WERI-Rb-1 (cell line): ENCODE measurements at regions not wholly inside any gene's neighbourhood (a gene's known extent, or its start where the extent isn't known, plus 50 kb on each side); places are given as distances from the start of the nearest gene placed in this dataset.

Experiments
- DNase-seq: peaks from one replicate; pipeline ENCODE4 v3.0.0-alpha.2; 2020
- H3K27ac ChIP-seq: fragments of 250-450 bp; sonication (Bioruptor Pico); 2 replicates; pipeline ENCODE4 v1.5.1; 2020; ENCODE audit warnings: mild to moderate bottlenecking, moderate library complexity
- H3K27me3 ChIP-seq: fragments of 250-450 bp; sonication (Bioruptor Pico); 2 replicates; pipeline ENCODE4 v1.5.1; 2021; ENCODE audit warnings: mild to moderate bottlenecking, low read depth, moderate library complexity; ENCODE audit not compliant: insufficient read depth, severe bottlenecking
- H3K36me3 ChIP-seq: fragments of 250-450 bp; sonication (Bioruptor Pico); 2 replicates; pipeline ENCODE4 v1.5.1; 2020; ENCODE audit warnings: mild to moderate bottlenecking, moderate library complexity
- H3K4me3 ChIP-seq: 2 replicates; pipeline ENCODE4 v1.5.1; 2011; ENCODE audit warnings: low read depth, mild to moderate bottlenecking, control low read depth, low read length
- H3K9me3 ChIP-seq: fragments of 250-450 bp; sonication (Bioruptor Pico); 2 replicates; pipeline ENCODE4 v1.5.1; 2021; ENCODE audit warnings: mild to moderate bottlenecking, moderate library complexity; ENCODE audit not compliant: severe bottlenecking
- TF ChIP-seq, protein P1 (sequence below): IDR thresholded peaks from 2 replicates; pipeline ENCODE4 v1.5.1; 2011; ENCODE audit warnings: low read depth, mild to moderate bottlenecking, control low read depth, inconsistent platforms, low read length

DNA sequence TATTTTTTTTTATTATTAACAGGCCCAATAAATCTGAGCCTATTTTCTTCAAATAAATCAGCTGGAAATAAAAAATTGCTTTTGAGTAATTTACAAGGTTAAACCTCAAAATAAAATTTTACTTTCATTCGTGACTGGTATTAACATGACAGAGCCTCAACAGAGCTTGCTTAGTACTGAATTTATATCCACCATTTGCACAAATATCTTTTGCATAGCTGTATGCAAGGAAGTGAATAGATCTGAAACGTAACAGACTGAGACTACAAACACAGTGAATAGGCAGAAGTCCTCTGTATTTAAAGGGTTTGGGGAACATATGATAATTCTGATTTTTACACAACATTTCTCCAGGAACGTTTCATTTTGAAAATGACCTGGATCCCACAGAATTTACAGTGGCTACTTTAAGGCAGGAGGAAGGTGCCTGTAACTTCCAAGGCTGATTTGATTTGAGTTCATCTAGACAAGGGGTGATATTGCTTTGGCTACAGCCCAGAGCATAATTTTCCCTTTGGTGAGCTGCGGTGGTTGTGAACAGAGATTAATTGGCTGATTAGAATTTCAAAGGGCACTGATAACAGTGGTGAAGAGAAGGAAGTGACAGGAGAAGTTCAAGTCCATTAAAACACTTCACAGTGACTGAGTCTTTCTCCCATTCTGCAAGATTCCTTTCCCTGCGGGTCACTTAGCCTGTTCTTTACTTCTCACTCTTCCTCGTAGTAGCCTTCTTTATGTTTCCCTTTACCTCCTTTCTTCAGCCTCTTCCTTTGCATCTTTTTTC, 121.2 kb upstream of the SASH1 start:
- TF ChIP-seq, protein P1, sequence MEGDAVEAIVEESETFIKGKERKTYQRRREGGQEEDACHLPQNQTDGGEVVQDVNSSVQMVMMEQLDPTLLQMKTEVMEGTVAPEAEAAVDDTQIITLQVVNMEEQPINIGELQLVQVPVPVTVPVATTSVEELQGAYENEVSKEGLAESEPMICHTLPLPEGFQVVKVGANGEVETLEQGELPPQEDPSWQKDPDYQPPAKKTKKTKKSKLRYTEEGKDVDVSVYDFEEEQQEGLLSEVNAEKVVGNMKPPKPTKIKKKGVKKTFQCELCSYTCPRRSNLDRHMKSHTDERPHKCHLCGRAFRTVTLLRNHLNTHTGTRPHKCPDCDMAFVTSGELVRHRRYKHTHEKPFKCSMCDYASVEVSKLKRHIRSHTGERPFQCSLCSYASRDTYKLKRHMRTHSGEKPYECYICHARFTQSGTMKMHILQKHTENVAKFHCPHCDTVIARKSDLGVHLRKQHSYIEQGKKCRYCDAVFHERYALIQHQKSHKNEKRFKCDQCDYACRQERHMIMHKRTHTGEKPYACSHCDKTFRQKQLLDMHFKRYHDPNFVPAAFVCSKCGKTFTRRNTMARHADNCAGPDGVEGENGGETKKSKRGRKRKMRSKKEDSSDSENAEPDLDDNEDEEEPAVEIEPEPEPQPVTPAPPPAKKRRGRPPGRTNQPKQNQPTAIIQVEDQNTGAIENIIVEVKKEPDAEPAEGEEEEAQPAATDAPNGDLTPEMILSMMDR, result no peak
- DNase-seq, result no peak
- Histone ChIP-seq H3K9me3 (no peaks in the 10 kb centered on the region), H3K27ac (no peak overlapping the region), H3K36me3 (no peaks in the 10 kb centered on the region), H3K27me3 (no peaks in the 10 kb centered on the region), H3K4me3 (no peak overlapping the region)

DNA sequence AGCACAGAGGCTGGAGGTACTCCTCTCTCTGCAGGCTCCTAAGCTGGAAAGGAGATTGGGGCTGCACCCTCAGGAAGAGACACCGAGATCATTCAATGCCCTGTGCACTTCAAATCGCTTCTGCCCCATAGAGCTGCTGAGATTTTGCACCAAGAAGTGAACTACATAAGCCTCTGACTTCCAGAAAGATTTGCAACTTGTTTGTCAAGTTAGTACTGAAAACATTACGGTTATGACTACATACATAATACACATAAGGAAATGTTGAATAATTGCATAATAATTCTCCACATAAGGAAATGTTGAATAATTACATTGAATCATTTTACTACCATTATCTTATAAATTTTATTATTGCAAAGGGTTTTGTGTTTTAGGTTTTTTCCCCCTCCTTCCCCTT, 120.3 kb upstream of the SASH1 start:
- Histone ChIP-seq H3K9me3 (no peaks in the 10 kb centered on the region), H3K27me3 (no peaks in the 10 kb centered on the region), H3K36me3 (no peaks in the 10 kb centered on the region), H3K4me3 (no peak overlapping the region), H3K27ac (no peak overlapping the region)
- no peak for DNase-seq
- TF ChIP-seq, protein P1, result no peak

DNA sequence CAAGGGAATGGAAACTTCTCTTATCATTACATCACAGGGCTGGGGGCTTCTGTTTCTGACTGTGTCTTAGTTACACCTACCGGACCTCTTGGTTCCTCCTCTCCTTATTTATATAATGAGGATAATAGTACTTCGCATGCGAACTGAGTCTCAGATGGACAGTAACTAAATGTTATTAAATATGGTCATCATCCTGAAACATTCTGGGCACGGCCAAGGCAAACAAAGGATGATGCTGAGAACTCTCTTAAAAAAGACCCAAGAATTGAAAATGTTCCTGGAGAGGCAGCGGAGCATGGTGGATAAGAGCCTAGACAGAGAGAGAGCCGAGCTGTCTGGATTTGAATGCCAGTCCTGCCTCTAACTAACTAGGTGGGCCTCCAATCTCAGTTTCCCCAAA, 119.8 kb upstream of the SASH1 start:
- H3K27me3 ChIP-seq, result no peaks in the 10 kb centered on the region

DNA sequence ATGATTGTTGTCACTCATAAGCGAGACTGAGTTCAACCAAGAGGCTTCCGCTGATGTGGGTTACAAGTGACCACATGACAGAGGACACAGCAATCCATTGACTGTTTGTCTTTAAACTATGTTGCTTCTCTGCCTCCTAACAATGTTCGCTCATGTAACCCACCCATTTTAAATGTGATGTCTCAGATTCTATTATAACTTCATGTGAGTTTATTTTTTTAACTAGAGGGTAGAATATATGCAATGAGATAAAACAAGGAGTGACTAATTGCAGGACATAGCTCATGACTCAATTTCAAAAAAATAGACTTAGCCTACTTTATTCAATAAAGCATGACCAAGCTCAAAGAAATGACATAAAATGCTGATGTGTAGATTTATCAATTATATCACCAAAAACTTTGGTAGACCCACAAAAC, 119.2 kb upstream of the SASH1 start:
- H3K27ac ChIP-seq, result no peak overlapping the region
- no peaks in the 10 kb centered on the region for H3K9me3 ChIP-seq
- H3K4me3 ChIP-seq, result no peak overlapping the region
- DNase-seq, result no peak
- TF ChIP-seq, protein P1, result no peak
- H3K36me3 ChIP-seq, result no peaks in the 10 kb centered on the region
- H3K27me3 ChIP-seq, result no peaks in the 10 kb centered on the region

More for the DNA sequence above, 119.8 kb upstream of the SASH1 start:
- no peak overlapping the region for H3K4me3 ChIP-seq
- TF ChIP-seq, protein P1, result no peak
- H3K9me3 ChIP-seq, result no peaks in the 10 kb centered on the region
- no peak for DNase-seq
- no peak overlapping the region for H3K27ac ChIP-seq
- H3K36me3 ChIP-seq, result no peaks in the 10 kb centered on the region

DNA sequence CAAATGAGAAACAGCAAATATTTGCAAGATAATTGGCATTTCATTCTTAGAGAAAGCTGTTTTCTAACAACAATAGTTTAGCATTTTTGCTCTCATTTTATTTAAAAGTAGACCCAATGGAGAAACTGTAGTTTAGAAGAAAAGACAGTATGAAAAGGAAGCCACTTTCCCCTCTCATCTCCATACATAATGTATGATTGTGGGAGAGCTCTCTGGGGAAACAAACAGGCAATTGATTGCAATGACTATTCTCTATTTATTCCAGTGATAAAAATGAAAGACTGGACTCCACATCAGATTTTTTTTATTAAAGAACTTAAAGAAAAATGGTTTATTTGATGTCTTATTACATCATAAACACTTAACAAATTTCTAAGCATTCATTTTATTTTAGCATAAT, 116.8 kb upstream of the SASH1 start:
- Histone ChIP-seq H3K27me3 (no peaks in the 10 kb centered on the region), H3K9me3 (no peaks in the 10 kb centered on the region), H3K36me3 (no peaks in the 10 kb centered on the region), H3K4me3 (no peak overlapping the region), H3K27ac (no peak overlapping the region)
- DNase-seq, result no peak
- TF ChIP-seq, protein P1, result no peak

DNA sequence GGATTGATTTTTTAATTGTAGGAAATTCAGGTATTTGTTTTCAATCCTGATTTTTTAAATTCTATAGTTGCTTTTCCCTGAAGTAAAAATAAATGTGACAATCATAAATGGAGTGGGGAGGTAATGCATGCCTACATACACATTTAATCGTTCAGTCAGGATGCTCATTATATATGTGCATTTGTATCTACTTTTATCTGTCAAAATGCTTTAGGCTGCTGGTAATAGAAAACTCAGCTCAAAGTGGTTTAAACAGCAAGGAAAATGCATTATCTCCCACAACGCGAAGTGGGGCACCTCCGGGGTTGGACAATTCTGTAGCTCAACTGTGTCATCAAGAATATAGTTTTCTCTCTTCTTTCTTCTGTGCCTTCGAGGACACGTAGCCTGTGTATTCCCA, 116.4 kb upstream of the SASH1 start:
- no peak overlapping the region for H3K27ac ChIP-seq
- TF ChIP-seq, protein P1, result no peak
- no peak overlapping the region for H3K4me3 ChIP-seq
- no peak for DNase-seq
- no peaks in the 10 kb centered on the region for H3K27me3 ChIP-seq
- H3K36me3 ChIP-seq, result no peaks in the 10 kb centered on the region
- no peaks in the 10 kb centered on the region for H3K9me3 ChIP-seq
